ENCODE measurements at regions not wholly inside any gene's neighbourhood (a gene's known extent, or its start where the extent isn't known, plus 50 kb on each side); places are given as distances from the start of the nearest gene placed in this dataset.

GRCh38 chr2:67522148-67522547 lies 125.0 kb downstream of the ETAA1 start:
- intact Hi-C loops (cut with micrococcal nuclease) = no loop called here
- peaks cover 0 to 3% of the 10 kb centered on the region in 2 donors for H3K9me3 ChIP-seq (replicated peaks in 1 of 2; ENCODE audit: control insufficient read depth in 1 of 2, insufficient read depth in 1 of 2, low read length in 2 of 2)
- H3K4me2 ChIP-seq (replicated peaks; ENCODE audit: extremely low read depth, low read length, poor library complexity, severe bottlenecking) = no peak overlapping the region
- H3K79me2 ChIP-seq (ENCODE audit: insufficient read depth, low read length) = no peaks in the 10 kb centered on the region
- no peak for TF ChIP-seq CTCF (IDR thresholded peaks at IDR 0.05)
- no CpG with 5 or more reads among the region's 1 CpG for WGBS (ENCODE audit: insufficient coverage)
- Mint-ChIP-seq H3K4me1 (no peaks in the 10 kb centered on the region), H3K27ac (no peak overlapping the region), H3K4me3 (no peak overlapping the region), H3K9me3 (peaks cover 0 to 7% (median 2%) of the 10 kb centered on the region in 7 donors), H3K27me3 (ENCODE audit: low read depth in 3 of 3) (peaks cover 0 to 3% (median 0%) of the 10 kb centered on the region in 3 donors), H3K36me3 (no peaks in the 10 kb centered on the region)
- no peaks in the 10 kb centered on the region for H3K4me1 ChIP-seq (ENCODE audit: control insufficient read depth in 1 of 2, insufficient read depth in 2 of 2, low read length in 2 of 2)
- H3K4me3 ChIP-seq (replicated peaks in 1 of 3; ENCODE audit: low read depth in 2 of 3, low read length in 3 of 3) = no peak overlapping the region
- no peak overlapping the region for H2AFZ ChIP-seq (ENCODE audit: insufficient read depth, low read depth, low read length, poor library complexity, severe bottlenecking)
- no peaks in the 10 kb centered on the region for H3K27me3 ChIP-seq (ENCODE audit: control insufficient read depth in 2 of 2, insufficient read depth in 2 of 2, low read length in 2 of 2)
- H3K9ac ChIP-seq (ENCODE audit: insufficient read depth, low read length, poor library complexity, severe bottlenecking) = no peak overlapping the region
- no peaks in the 10 kb centered on the region for H4K20me1 ChIP-seq (ENCODE audit: insufficient read depth, low read length)
- DNase-seq = no peak
- no peaks in the 10 kb centered on the region for H3K36me3 ChIP-seq (replicated peaks in 1 of 2; ENCODE audit: control insufficient read depth in 1 of 2, insufficient read depth in 2 of 2, low read length in 2 of 2)
- H3K27ac ChIP-seq (ENCODE audit: low read depth in 1 of 2, low read length in 2 of 2) = no peak overlapping the region

GRCh38 chr2:67524213-67524612 lies 127.1 kb downstream of the ETAA1 start:
- H3K4me3 Mint-ChIP-seq = no peak overlapping the region
- H3K27me3 Mint-ChIP-seq (ENCODE audit: low read depth in 3 of 3) = peaks cover 0 to 3% (median 0%) of the 10 kb centered on the region in 3 donors
- TF ChIP-seq CTCF (IDR thresholded peaks at IDR 0.05) = no peak
- Histone ChIP-seq H3K9me3 (replicated peaks in 1 of 2; ENCODE audit: control insufficient read depth in 1 of 2, insufficient read depth in 1 of 2, low read length in 2 of 2) (peaks cover 0 to 4% of the 10 kb centered on the region in 2 donors), H3K36me3 (replicated peaks in 1 of 2; ENCODE audit: control insufficient read depth in 1 of 2, insufficient read depth in 2 of 2, low read length in 2 of 2) (no peaks in the 10 kb centered on the region), H2AFZ (ENCODE audit: insufficient read depth, low read depth, low read length, poor library complexity, severe bottlenecking) (no peak overlapping the region), H3K27ac (ENCODE audit: low read depth in 1 of 2, low read length in 2 of 2) (no peak overlapping the region), H3K4me2 (replicated peaks; ENCODE audit: extremely low read depth, low read length, poor library complexity, severe bottlenecking) (no peak overlapping the region), H3K9ac (ENCODE audit: insufficient read depth, low read length, poor library complexity, severe bottlenecking) (no peak overlapping the region), H3K4me3 (replicated peaks in 1 of 3; ENCODE audit: low read depth in 2 of 3, low read length in 3 of 3) (no peak overlapping the region), H3K4me1 (ENCODE audit: control insufficient read depth in 1 of 2, insufficient read depth in 2 of 2, low read length in 2 of 2) (no peaks in the 10 kb centered on the region), H3K79me2 (ENCODE audit: insufficient read depth, low read length) (no peaks in the 10 kb centered on the region), H4K20me1 (ENCODE audit: insufficient read depth, low read length) (no peaks in the 10 kb centered on the region), H3K27me3 (ENCODE audit: control insufficient read depth in 2 of 2, insufficient read depth in 2 of 2, low read length in 2 of 2) (no peaks in the 10 kb centered on the region)
- WGBS (ENCODE audit: insufficient coverage) = 100% methylated on average over 2 of the region's 2 CpGs
- no peaks in the 10 kb centered on the region for H3K36me3 Mint-ChIP-seq
- no peak for DNase-seq
- no peak overlapping the region for H3K27ac Mint-ChIP-seq
- no peaks in the 10 kb centered on the region for H3K4me1 Mint-ChIP-seq
- intact Hi-C loops (cut with micrococcal nuclease) = no loop called here
- peaks cover 0 to 12% (median 3%) of the 10 kb centered on the region in 7 donors for H3K9me3 Mint-ChIP-seq
